Gastrocnemius medialis (tissue), 4 donors: ENCODE measurements at regions not wholly inside any gene's neighbourhood (a gene's known extent, or its start where the extent isn't known, plus 50 kb on each side); places are given as distances from the start of the nearest gene placed in this dataset.

ENCODE experiments used
- CTCF ChIP-seq, 5 experiments: fragments of 450-650 bp in 3 of 5; fragments of 200-600 bp in 2 of 5; sonication (generic) in 2 of 5; IDR thresholded peaks in 4 of 5; conservative IDR thresholded peaks in 1 of 5; 1 replicate in 4 of 5; 2 replicates in 1 of 5; pipeline ENCODE4 v1.5.1; 2016 to 2019; ENCODE audit warnings: antibody characterized with exemption in 5 of 5, mild to moderate bottlenecking in 3 of 5, moderate library complexity in 3 of 5
- POLR2A ChIP-seq, 2 donors: fragments of 450-650 bp; IDR thresholded peaks; one replicate each; pipeline ENCODE4 v1.6.1; 2017; ENCODE audit warnings: antibody characterized with exemption in 2 of 2, mild to moderate bottlenecking in 2 of 2, moderate library complexity in 2 of 2

GRCh38 chr3:159800434-159801155 lies 188.0 kb upstream of the IL12A start:
- no peak for TF ChIP-seq CTCF (IDR thresholded peaks at IDR 0.05 in 4 of 5, conservative IDR thresholded peaks at IDR 0.05 in 1 of 5)
- no peak for TF ChIP-seq POLR2A (IDR thresholded peaks at IDR 0.05)
